HepG2 (cell line): ENCODE measurements at regions not wholly inside any gene's neighbourhood (a gene's known extent, or its start where the extent isn't known, plus 50 kb on each side); places are given as distances from the start of the nearest gene placed in this dataset.

Source experiments
- ATAC-seq: fragments of 200-7000 bp; cut with Tn5 transposase; 3 replicates; pipeline ENCODE4 v1.9.1; 2020; ENCODE audit warnings: mild to moderate bottlenecking, moderate library complexity
- BruUV-seq: library from RNA; stranded (reverse); fragments of 400-500 nt; replicated peaks from 2 replicates; lab custom pipeline; 2021; lab: Mats Ljungman, UMichigan
- CTCF ChIA-PET: fragments of 300-600 bp; formaldehyde crosslinking; extraction: SDS; loops from one replicate; lab custom pipeline; 2021; ENCODE audit warnings: low total read pairs, inconsistent platforms, low intra/inter-chr PET ratio; lab: Yijun Ruan, JAX
- POLR2A ChIA-PET: fragments of 350-600 bp; sonication (Branson Sonifier 250); formaldehyde crosslinking; loops from one replicate; lab custom pipeline; 2020; ENCODE audit warnings: antibody characterized with exemption, inconsistent platforms; lab: Yijun Ruan, JAX
- DNase-seq: peaks from one replicate; pipeline ENCODE4 v3.0.0-alpha.2; 2015; ENCODE audit warnings: low spot score
- FAIRE-seq: peaks from 3 replicates; lab custom pipeline; 2011; peaks lifted over from hg19 to GRCh38; lab: Jason Lieb, UNC
- H2AFZ ChIP-seq: one replicate; pipeline ENCODE4 v1.6.1; 2011; ENCODE audit warnings: low read length, inconsistent platforms
- H3K27ac ChIP-seq: fragments of 300-600 bp; 3 replicates; pipeline ENCODE4 v1.8.0; 2011; ENCODE audit warnings: mixed run types, mild to moderate bottlenecking, mixed read lengths, low read length, inconsistent platforms; ENCODE audit not compliant: insufficient read depth; ENCODE audit errors: extremely low read length
- H3K27me3 ChIP-seq, 2 experiments: fragments of 200-600 bp in 1 of 2; 2 replicates in 1 of 2; 3 replicates in 1 of 2; pipeline versions ENCODE4 v1.6.0 to v1.8.0; 2011; ENCODE audit warnings: low read length in 2 of 2, mild to moderate bottlenecking in 2 of 2, moderate library complexity in 2 of 2, inconsistent platforms in 1 of 2; ENCODE audit not compliant: insufficient read depth in 2 of 2, control insufficient read depth in 1 of 2
- H3K36me3 ChIP-seq, 2 experiments: fragments of 200-600 bp in 1 of 2; replicated peaks in 1 of 2; 2 replicates in 1 of 2; 3 replicates in 1 of 2; pipeline versions ENCODE4 v1.5.1 to v1.8.0; 2011; ENCODE audit warnings: low read length in 2 of 2, inconsistent platforms in 1 of 2; ENCODE audit not compliant: insufficient read depth in 2 of 2, control insufficient read depth in 1 of 2
- H3K4me1 ChIP-seq: 2 replicates; pipeline ENCODE4 v1.5.1; 2012; ENCODE audit warnings: low read length, inconsistent platforms; ENCODE audit not compliant: insufficient read depth
- H3K4me2 ChIP-seq: 2 replicates; pipeline ENCODE4 v1.6.0; 2011; ENCODE audit warnings: low read depth, low read length, inconsistent platforms
- H3K4me3 ChIP-seq, 3 experiments: fragments of 200-600 bp in 1 of 3; sonication (generic), shearing (Covaris generic) in 1 of 3; replicated peaks in 1 of 3; 2 replicates each; pipeline ENCODE4 v1.5.1; 2011 to 2016; ENCODE audit warnings: low read length in 3 of 3, inconsistent platforms in 2 of 3, low read depth in 2 of 3, mild to moderate bottlenecking in 2 of 3, control low read depth in 1 of 3, mixed read lengths in 1 of 3; ENCODE audit not compliant: insufficient read depth in 1 of 3
- H3K79me2 ChIP-seq: one replicate; pipeline ENCODE4 v1.6.1; 2011; ENCODE audit warnings: low read length, inconsistent platforms; ENCODE audit not compliant: insufficient read depth
- H3K9ac ChIP-seq: 2 replicates; pipeline ENCODE4 v1.6.0; 2011; ENCODE audit warnings: mild to moderate bottlenecking, low read depth, low read length, inconsistent platforms; ENCODE audit not compliant: insufficient read depth
- H3K9me3 ChIP-seq: 2 replicates; pipeline ENCODE4 v1.5.1; 2012; ENCODE audit warnings: mild to moderate bottlenecking, low read length
- H4K20me1 ChIP-seq: 2 replicates; pipeline ENCODE4 v1.6.0; 2011; ENCODE audit warnings: inconsistent platforms, mild to moderate bottlenecking, low read length, moderate library complexity; ENCODE audit not compliant: insufficient read depth
- BHLHE40 ChIP-seq: IDR thresholded peaks from 2 replicates; pipeline ENCODE4 v1.6.1; 2011; ENCODE audit warnings: low read length, improper control_type of control experiment
- CBX1 ChIP-seq: IDR thresholded peaks from one replicate; pipeline ENCODE4 v1.6.1; 2016; ENCODE audit warnings: antibody characterized with exemption, low read depth
- FOXM1 ChIP-seq: sonication (generic); formaldehyde crosslinking; IDR thresholded peaks from 2 replicates; pipeline ENCODE4 v1.5.0; 2020; ENCODE audit warnings: missing genetic modification reagents
- KIAA2018 ChIP-seq: sonication (generic); formaldehyde crosslinking; IDR thresholded peaks from 2 replicates; pipeline ENCODE4 v1.5.0; 2020; ENCODE audit warnings: mild to moderate bottlenecking, missing genetic modification reagents, borderline replicate concordance
- MAFF ChIP-seq: IDR thresholded peaks from 2 replicates; pipeline ENCODE4 v1.6.1; 2011; ENCODE audit warnings: low read depth, low read length, improper control_type of control experiment
- NFKBIZ ChIP-seq: IDR thresholded peaks from 2 replicates; pipeline ENCODE4 v1.6.1; 2018; ENCODE audit warnings: missing genetic modification reagents, missing compliant biosample characterization
- TEAD2 ChIP-seq: sonication (generic); formaldehyde crosslinking; IDR thresholded peaks from 2 replicates; pipeline ENCODE4 v1.9.0; 2021; ENCODE audit warnings: missing genetic modification reagents
- U2AF2 ChIP-seq: fragments of 200-400 bp; formaldehyde crosslinking; IDR thresholded peaks from 2 replicates; pipeline ENCODE4 v1.6.1; 2017; ENCODE audit warnings: low read depth, mild to moderate bottlenecking, low read length
- XBP1 ChIP-seq: sonication (generic); formaldehyde crosslinking; IDR thresholded peaks from 2 replicates; pipeline ENCODE4 v1.5.0; 2020; ENCODE audit warnings: missing genetic modification reagents
- ZNF230 ChIP-seq: sonication (generic); formaldehyde crosslinking; IDR thresholded peaks from 2 replicates; pipeline ENCODE4 v1.4.0; 2020; ENCODE audit warnings: mild to moderate bottlenecking, missing genetic modification reagents
- ZNF282 ChIP-seq: fragments of 450-650 bp; IDR thresholded peaks from 2 replicates; pipeline ENCODE4 v1.6.1; 2018; ENCODE audit not compliant: partially characterized antibody
- ZNF446 ChIP-seq: sonication (generic); formaldehyde crosslinking; IDR thresholded peaks from 2 replicates; pipeline ENCODE4 v1.5.0; 2020; ENCODE audit warnings: mild to moderate bottlenecking, missing genetic modification reagents
- ZNF773 ChIP-seq: sonication (generic); formaldehyde crosslinking; IDR thresholded peaks from 2 replicates; pipeline ENCODE4 v1.4.0; 2020; ENCODE audit warnings: missing genetic modification reagents, borderline replicate concordance
- ZNF777 ChIP-seq: sonication (generic); formaldehyde crosslinking; IDR thresholded peaks from 2 replicates; pipeline ENCODE4 v1.4.0; 2020; ENCODE audit warnings: missing genetic modification reagents
- WGBS: methylation state at CpG from one replicate; pipeline ENCODE4 v1.1.6; 2017; ENCODE audit warnings: low lambda C conversion rate; 5-methylcytosine and 5-hydroxymethylcytosine counted together
- in situ Hi-C: cut with HindIII; loops from 2 replicates; pipeline ENCODE4 v1.10.0; 2017; ENCODE audit warnings: low pct_unique_long_range_greater_than_20kb; ENCODE audit not compliant: extremely low pct_ligation_motif_present
- intact Hi-C: fragments of 100-400 bp; cut with micrococcal nuclease; formaldehyde crosslinking; loops from one replicate; pipeline ENCODE4 v1.10.0; 2022; ENCODE audit not compliant: unreplicated experiment
- TF ChIP-seq, protein P1 (sequence below): sonication (generic); formaldehyde crosslinking; IDR thresholded peaks from 2 replicates; pipeline ENCODE4 v1.4.0; 2020; ENCODE audit warnings: mild to moderate bottlenecking, missing genetic modification reagents
- TF ChIP-seq, protein P2 (sequence below): sonication (generic); formaldehyde crosslinking; IDR thresholded peaks from 2 replicates; pipeline ENCODE4 v1.5.0; 2020; ENCODE audit warnings: mild to moderate bottlenecking, missing genetic modification reagents, moderate library complexity

GRCh38 chr1:187261637-187262036, 432.9 kb downstream of the PLA2G4A start:
- no peaks in the 10 kb centered on the region for H3K9me3 ChIP-seq

More at GRCh38 chr1:187261637-187262036, 432.9 kb downstream of the PLA2G4A start:
- H3K4me2 ChIP-seq: no peak overlapping the region
- no TSS peak for BruUV-seq
- in situ Hi-C loops (no loop called here), intact Hi-C loops (loop anchor here (10.0 kb wide), 1 partner anchor 207 kb away; no protein-coding TSS in a partner anchor)
- TF ChIP-seq ZNF773 (CRISPR knock-in tag): no peak
- TF ChIP-seq CBX1: no peak
- no peak for TF ChIP-seq ZNF777
- TF ChIP-seq NFKBIZ (CRISPR knock-in tag): no peak
- no peak for TF ChIP-seq ZNF230 (CRISPR knock-in tag)
- TF ChIP-seq ZNF282: no peak
- no peak for TF ChIP-seq KIAA2018 (CRISPR knock-in tag)
- no peak for TF ChIP-seq BHLHE40
- TF ChIP-seq ZNF446: no peak
- no peak for TF ChIP-seq FOXM1 (CRISPR knock-in tag)
- no peak for TF ChIP-seq MAFF
- TF ChIP-seq U2AF2: no peak
- TF ChIP-seq, protein P1, sequence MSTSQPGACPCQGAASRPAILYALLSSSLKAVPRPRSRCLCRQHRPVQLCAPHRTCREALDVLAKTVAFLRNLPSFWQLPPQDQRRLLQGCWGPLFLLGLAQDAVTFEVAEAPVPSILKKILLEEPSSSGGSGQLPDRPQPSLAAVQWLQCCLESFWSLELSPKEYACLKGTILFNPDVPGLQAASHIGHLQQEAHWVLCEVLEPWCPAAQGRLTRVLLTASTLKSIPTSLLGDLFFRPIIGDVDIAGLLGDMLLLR (CRISPR knock-in tag): no peak
- TF ChIP-seq, protein P2, sequence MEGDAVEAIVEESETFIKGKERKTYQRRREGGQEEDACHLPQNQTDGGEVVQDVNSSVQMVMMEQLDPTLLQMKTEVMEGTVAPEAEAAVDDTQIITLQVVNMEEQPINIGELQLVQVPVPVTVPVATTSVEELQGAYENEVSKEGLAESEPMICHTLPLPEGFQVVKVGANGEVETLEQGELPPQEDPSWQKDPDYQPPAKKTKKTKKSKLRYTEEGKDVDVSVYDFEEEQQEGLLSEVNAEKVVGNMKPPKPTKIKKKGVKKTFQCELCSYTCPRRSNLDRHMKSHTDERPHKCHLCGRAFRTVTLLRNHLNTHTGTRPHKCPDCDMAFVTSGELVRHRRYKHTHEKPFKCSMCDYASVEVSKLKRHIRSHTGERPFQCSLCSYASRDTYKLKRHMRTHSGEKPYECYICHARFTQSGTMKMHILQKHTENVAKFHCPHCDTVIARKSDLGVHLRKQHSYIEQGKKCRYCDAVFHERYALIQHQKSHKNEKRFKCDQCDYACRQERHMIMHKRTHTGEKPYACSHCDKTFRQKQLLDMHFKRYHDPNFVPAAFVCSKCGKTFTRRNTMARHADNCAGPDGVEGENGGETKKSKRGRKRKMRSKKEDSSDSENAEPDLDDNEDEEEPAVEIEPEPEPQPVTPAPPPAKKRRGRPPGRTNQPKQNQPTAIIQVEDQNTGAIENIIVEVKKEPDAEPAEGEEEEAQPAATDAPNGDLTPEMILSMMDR (CRISPR knock-in tag): no peak
- TF ChIP-seq TEAD2 (CRISPR knock-in tag): no peak
- no peak for TF ChIP-seq XBP1 (CRISPR knock-in tag)
- no peaks in the 10 kb centered on the region for H3K4me1 ChIP-seq
- no peaks in the 10 kb centered on the region for H3K79me2 ChIP-seq
- DNase-seq: no peak
- WGBS: 4% methylated on average over 3 of the region's 3 CpGs
- H3K4me3 ChIP-seq: no peak overlapping the region
- POLR2A ChIA-PET: no interaction called here
- CTCF ChIA-PET: no interaction called here
- H3K27ac ChIP-seq: no peak overlapping the region
- H4K20me1 ChIP-seq: no peaks in the 10 kb centered on the region
- H3K9ac ChIP-seq: no peak overlapping the region
- no peaks in the 10 kb centered on the region for H3K36me3 ChIP-seq
- no peak for ATAC-seq
- FAIRE-seq: no peak
- H3K27me3 ChIP-seq: no peaks in the 10 kb centered on the region
- H2AFZ ChIP-seq: no peak overlapping the region
